Mesodermal cell (in vitro differentiated cells): ENCODE measurements at regions not wholly inside any gene's neighbourhood (a gene's known extent, or its start where the extent isn't known, plus 50 kb on each side); places are given as distances from the start of the nearest gene placed in this dataset.
"Not testable (repeated sequence)": the region's sequence is repeated elsewhere in the genome, so short reads cannot be mapped to it uniquely, and the experiment has no call there.

Experiments
- H3K27ac ChIP-seq: 2 replicates; pipeline ENCODE4 v1.7.0; 2013; ENCODE audit warnings: mild to moderate bottlenecking, low read depth, low read length, moderate library complexity; ENCODE audit not compliant: severe bottlenecking
- H3K36me3 ChIP-seq: 2 replicates; pipeline ENCODE4 v1.7.1; 2013; ENCODE audit warnings: mild to moderate bottlenecking, low read length, moderate library complexity; ENCODE audit not compliant: control insufficient read depth, insufficient read depth
- H3K4me1 ChIP-seq: one replicate; pipeline ENCODE4 v1.7.1; 2013; ENCODE audit warnings: mild to moderate bottlenecking, low read length; ENCODE audit not compliant: insufficient read depth, control insufficient read depth, poor library complexity, severe bottlenecking
- H3K4me3 ChIP-seq: 2 replicates; pipeline ENCODE4 v1.7.0; 2013; ENCODE audit warnings: low read length, control low read depth, mild to moderate bottlenecking; ENCODE audit not compliant: insufficient read depth, poor library complexity, severe bottlenecking; ENCODE audit errors: extremely low read depth
- H3K9me3 ChIP-seq: 2 replicates; pipeline ENCODE4 v1.7.1; 2013; ENCODE audit warnings: mild to moderate bottlenecking, low read length, moderate library complexity; ENCODE audit not compliant: control insufficient read depth
- WGBS, 2 experiments: methylation state at CpG; one replicate each; pipeline ENCODE4 v1.1.5; 2013; ENCODE audit warnings: missing lambda C conversion rate in 2 of 2; ENCODE audit not compliant: insufficient coverage in 2 of 2; 5-methylcytosine and 5-hydroxymethylcytosine counted together

GRCh38 chr16:29171296-29171695 is 186.4 kb downstream of the LAT start:
- 93 to 94% methylated on average over 6 of the region's 6 CpGs for WGBS, 2 experiments

GRCh38 chr16:29170393-29171119 is 185.7 kb downstream of the LAT start:
- 92 to 96% methylated on average over 11 to 19 of the region's 20 CpGs for WGBS, 2 experiments
- H3K27ac ChIP-seq, H3K4me1 ChIP-seq, H3K4me3 ChIP-seq, H3K9me3 ChIP-seq, H3K36me3 ChIP-seq: not testable (repeated sequence)

More at GRCh38 chr16:29171296-29171695, 186.4 kb downstream of the LAT start:
- not testable (repeated sequence) for H3K36me3 ChIP-seq, H3K4me1 ChIP-seq, H3K27ac ChIP-seq, H3K9me3 ChIP-seq, H3K4me3 ChIP-seq

- WGBS, 2 experiments, result 88 to 92% methylated on average over 7 to 10 of the region's 16 CpGs
- not testable (repeated sequence) for H3K4me1 ChIP-seq, H3K9me3 ChIP-seq, H3K4me3 ChIP-seq, H3K36me3 ChIP-seq
- peak overlapping the region; percentile 41 for H3K27ac ChIP-seq
These were observed 184.6 kb downstream of the LAT start for GRCh38 chr16:29169295-29169994.

GRCh38 chr16:29168515-29169259 is 183.8 kb downstream of the LAT start:
- not testable (repeated sequence) for H3K4me1 ChIP-seq, H3K36me3 ChIP-seq, H3K4me3 ChIP-seq, H3K9me3 ChIP-seq, H3K27ac ChIP-seq
- WGBS, 2 experiments, result 90 to 94% methylated on average over 4 to 6 of the region's 13 CpGs

- 95 to 100% methylated on average over 4 of the region's 8 CpGs for WGBS, 2 experiments
- not testable (repeated sequence) for H3K36me3 ChIP-seq, H3K9me3 ChIP-seq, H3K4me3 ChIP-seq, H3K27ac ChIP-seq, H3K4me1 ChIP-seq
These were observed 179.7 kb downstream of the LAT start for GRCh38 chr16:29164442-29165089.

GRCh38 chr16:29160171-29160570 is 175.3 kb downstream of the LAT start:
- H3K4me3 ChIP-seq, H3K9me3 ChIP-seq, H3K27ac ChIP-seq, H3K36me3 ChIP-seq: not testable (repeated sequence)
- H3K4me1 ChIP-seq, result peaks cover 20% of the 10 kb centered on the region
- 95 to 96% methylated on average over 25 of the region's 25 CpGs for WGBS, 2 experiments

- H3K4me1 ChIP-seq, result peaks cover 20% of the 10 kb centered on the region
- 97 to 98% methylated on average over 4 of the region's 11 CpGs for WGBS, 2 experiments
- H3K27ac ChIP-seq, H3K36me3 ChIP-seq, H3K9me3 ChIP-seq, H3K4me3 ChIP-seq: not testable (repeated sequence)
These were observed 174.8 kb downstream of the LAT start for GRCh38 chr16:29159603-29160002.

- no peaks in the 10 kb centered on the region for H3K36me3 ChIP-seq
- 97% methylated on average over 20 to 28 of the region's 29 CpGs for WGBS, 2 experiments
- H3K27ac ChIP-seq, result no peak overlapping the region
- no peaks in the 10 kb centered on the region for H3K9me3 ChIP-seq
- peaks cover 20% of the 10 kb centered on the region for H3K4me1 ChIP-seq
- no peak overlapping the region for H3K4me3 ChIP-seq
These were observed 173.9 kb downstream of the LAT start for GRCh38 chr16:29158785-29159184.

- peaks cover 20% of the 10 kb centered on the region for H3K4me1 ChIP-seq
- not testable (repeated sequence) for H3K4me3 ChIP-seq, H3K36me3 ChIP-seq, H3K9me3 ChIP-seq, H3K27ac ChIP-seq
- WGBS, 2 experiments, result 94 to 95% methylated on average over 25 to 27 of the region's 37 CpGs
These were observed 173.4 kb downstream of the LAT start for GRCh38 chr16:29158031-29158784.
